ENCODE measurements at regions not wholly inside any gene's neighbourhood (a gene's known extent, or its start where the extent isn't known, plus 50 kb on each side); places are given as distances from the start of the nearest gene placed in this dataset.

DNA sequence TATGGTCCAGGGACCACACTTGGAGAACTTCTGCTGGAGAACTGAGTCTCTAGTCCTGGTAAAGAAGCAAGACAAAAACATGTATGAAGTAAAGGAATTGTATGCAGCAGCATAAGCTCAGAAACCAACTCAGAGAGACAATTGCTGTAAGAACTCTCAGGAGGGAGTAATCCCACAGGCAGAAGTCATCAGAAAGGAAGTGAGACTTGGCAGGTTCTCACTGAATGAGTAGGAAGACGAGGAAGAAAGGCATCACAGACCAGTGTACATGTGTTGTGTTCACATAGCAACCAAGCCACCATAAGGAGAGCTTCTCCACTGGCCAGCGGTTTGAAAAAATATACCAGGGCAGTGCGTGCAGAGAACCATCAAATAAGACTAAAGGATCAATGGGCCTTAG is 57.9 kb upstream of the FST start:
- no peak for DNase-seq

GRCh38 chr5:53423724-53424123 is 56.7 kb upstream of the FST start:
- no peak for DNase-seq

DNA sequence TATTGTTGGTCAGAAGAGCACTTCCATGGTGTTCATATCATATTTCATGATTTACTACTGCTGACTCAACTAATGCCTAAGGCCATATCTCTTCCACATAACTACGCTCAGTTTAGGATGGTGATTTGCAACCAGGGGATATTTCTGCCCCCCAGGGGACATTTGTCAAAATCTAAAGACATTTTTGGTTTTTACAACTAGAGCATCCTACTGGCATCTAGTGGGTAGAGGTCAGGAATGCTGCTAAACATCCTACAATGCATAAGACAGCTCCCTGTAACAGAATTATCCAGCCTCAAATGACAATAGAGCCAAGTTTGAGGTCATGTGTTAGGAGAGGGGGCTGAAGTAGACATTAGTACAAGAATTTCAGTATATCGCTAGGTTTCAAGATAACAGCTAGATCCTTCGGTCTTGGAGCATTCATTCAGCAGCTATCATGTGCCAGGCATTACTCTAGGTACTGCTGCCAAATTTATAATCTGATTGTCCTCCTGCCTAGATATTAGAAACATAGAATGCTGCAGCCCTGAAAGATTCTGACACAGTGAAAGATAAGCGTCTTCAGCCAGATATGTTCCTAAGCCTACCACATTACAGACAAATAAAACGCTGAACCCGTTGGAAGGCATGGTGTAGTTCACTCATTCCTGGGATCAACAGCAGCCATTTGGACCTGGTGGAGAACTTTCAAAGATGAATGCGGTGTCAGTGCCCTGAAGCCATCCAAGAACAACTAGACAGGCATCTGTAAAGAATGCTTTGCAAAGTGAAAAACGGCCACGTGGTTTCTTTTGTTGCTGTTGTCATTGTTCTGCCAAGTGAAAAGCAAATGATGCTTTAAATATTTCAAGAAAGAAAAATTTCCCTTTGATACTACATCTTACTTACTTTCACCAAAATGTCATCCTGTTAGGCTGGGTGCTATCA is 55.5 kb upstream of the FST start:
- DNase-seq = no peak

GRCh38 chr5:53425687-53426511 is 54.5 kb upstream of the FST start:
- DNase-seq = peak; percentile 57

DNA sequence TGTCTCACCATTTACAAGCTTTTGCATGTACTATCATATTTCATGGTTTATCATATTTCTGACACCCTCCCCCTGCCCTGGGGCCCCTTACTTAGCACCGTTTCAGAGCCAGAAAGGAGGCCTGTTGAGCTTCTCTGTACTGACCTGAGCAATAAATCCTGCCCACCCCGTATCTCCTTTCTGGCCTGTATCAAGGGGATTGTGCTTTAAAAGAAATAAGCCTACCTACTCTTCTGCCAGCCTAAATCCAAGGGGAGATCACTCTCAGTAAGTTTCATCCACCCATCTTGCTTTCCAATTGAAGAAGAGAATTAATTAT is 54.0 kb upstream of the FST start:
- DNase-seq = no peak

- DNase-seq = no peak
Observed at GRCh38 chr5:53426878-53427277, 53.6 kb upstream of the FST start.

DNA sequence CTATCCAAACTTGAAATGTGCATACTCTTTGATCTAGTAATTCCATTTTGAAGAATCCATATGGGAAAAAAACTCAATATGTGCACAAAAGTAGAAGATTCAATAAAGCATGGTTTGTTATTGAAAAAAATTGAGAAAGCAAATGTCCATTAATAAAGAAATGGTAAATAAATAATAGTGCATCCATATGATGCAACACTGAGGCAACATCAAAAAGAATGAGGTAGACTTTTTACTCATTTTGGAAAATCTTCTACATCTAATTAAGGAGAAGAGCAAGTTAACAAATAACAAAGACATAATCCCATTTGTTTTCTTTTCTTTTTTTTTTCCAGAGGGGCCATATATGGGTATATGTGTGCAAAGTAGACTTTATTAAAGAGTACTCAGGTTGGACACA is 52.5 kb upstream of the FST start:
- no peak for DNase-seq

- no peak for DNase-seq
Observed at GRCh38 chr5:53429706-53430105, 50.7 kb upstream of the FST start.

GRCh38 chr5:53430618-53431252 is 49.7 kb upstream of the FST start:
- no peak for DNase-seq
